ENCODE measurements at regions not wholly inside any gene's neighbourhood (a gene's known extent, or its start where the extent isn't known, plus 50 kb on each side); places are given as distances from the start of the nearest gene placed in this dataset.
"Not testable (repeated sequence)": the region's sequence is repeated elsewhere in the genome, so short reads cannot be mapped to it uniquely, and the experiment has no call there.

DNA sequence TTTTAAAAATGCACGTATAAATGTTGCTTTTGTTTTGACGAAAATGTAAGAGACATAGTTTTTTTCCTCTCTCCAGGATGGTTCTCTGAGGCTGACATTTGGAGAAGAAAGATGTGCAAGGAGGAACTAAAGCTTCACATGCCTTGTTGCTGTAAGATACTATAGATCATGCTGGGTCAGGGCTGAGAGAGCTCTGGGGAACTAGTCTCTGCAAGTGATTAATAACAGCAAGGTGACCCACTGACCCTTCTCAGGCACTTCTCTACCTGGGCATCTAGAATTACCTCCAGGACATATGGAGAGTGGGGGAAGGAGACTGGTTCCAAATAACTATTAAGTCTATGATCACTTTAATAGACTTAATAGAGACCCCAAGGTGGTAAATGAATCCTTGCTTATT, 246.0 kb downstream of the KBTBD8 start:
- CTCF ChIA-PET = interaction anchor here (0.7 kb wide), 1 partner anchor 16 kb away, joined by 3 read pairs; no protein-coding TSS in a partner anchor

DNA sequence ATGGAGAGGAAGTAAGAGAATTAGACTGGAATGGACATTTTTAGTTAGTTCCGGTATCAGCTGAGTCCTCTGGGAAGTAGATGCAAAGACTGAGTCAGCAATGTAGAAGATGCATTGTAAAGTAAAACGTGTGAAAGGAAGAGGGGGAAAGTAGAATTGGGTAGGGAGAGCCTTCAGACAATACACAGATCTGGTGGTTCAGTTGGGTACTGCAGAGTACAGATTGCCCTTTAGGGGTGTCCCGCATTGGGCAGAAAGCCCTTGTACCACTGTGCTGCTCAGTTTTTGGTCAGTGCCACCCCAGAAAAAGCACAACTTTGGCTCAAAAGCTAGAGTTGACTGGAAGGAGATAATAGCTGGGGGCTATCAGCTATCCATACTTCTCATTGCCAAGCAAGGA, 247.4 kb downstream of the KBTBD8 start:
- BruUV-seq (replicated peaks) = no TSS peak
- no peaks in the 10 kb centered on the region for H3K36me3 Mint-ChIP-seq (ENCODE audit: insufficient read depth, unreplicated experiment)
- no peaks in the 10 kb centered on the region for H3K4me1 Mint-ChIP-seq (ENCODE audit: insufficient read depth, unreplicated experiment)
- intact Hi-C loops (cut with micrococcal nuclease) = no loop called here
- ChIA-PET CTCF (no interaction called here), POLR2A (no interaction called here)
- no peak overlapping the region for H3K27ac Mint-ChIP-seq (ENCODE audit: low read depth, unreplicated experiment)
- no peak overlapping the region for H3K4me3 Mint-ChIP-seq (ENCODE audit: unreplicated experiment)
- no peak for DNase-seq (ENCODE audit: unreplicated experiment)
- H3K9me3 Mint-ChIP-seq (ENCODE audit: unreplicated experiment) = no peaks in the 10 kb centered on the region
- H3K27me3 Mint-ChIP-seq (ENCODE audit: insufficient read depth, unreplicated experiment) = no peaks in the 10 kb centered on the region
- TF ChIP-seq, protein P1, sequence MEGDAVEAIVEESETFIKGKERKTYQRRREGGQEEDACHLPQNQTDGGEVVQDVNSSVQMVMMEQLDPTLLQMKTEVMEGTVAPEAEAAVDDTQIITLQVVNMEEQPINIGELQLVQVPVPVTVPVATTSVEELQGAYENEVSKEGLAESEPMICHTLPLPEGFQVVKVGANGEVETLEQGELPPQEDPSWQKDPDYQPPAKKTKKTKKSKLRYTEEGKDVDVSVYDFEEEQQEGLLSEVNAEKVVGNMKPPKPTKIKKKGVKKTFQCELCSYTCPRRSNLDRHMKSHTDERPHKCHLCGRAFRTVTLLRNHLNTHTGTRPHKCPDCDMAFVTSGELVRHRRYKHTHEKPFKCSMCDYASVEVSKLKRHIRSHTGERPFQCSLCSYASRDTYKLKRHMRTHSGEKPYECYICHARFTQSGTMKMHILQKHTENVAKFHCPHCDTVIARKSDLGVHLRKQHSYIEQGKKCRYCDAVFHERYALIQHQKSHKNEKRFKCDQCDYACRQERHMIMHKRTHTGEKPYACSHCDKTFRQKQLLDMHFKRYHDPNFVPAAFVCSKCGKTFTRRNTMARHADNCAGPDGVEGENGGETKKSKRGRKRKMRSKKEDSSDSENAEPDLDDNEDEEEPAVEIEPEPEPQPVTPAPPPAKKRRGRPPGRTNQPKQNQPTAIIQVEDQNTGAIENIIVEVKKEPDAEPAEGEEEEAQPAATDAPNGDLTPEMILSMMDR (IDR thresholded peaks at IDR 0.05; ENCODE audit: unreplicated experiment) = no peak

More for the DNA sequence above, 246.0 kb downstream of the KBTBD8 start:
- Mint-ChIP-seq H3K27me3 (ENCODE audit: insufficient read depth, unreplicated experiment) (peaks cover 4% of the 10 kb centered on the region), H3K4me1 (ENCODE audit: insufficient read depth, unreplicated experiment) (no peaks in the 10 kb centered on the region), H3K9me3 (ENCODE audit: unreplicated experiment) (no peaks in the 10 kb centered on the region), H3K27ac (ENCODE audit: low read depth, unreplicated experiment) (no peak overlapping the region), H3K36me3 (ENCODE audit: insufficient read depth, unreplicated experiment) (no peaks in the 10 kb centered on the region), H3K4me3 (ENCODE audit: unreplicated experiment) (no peak overlapping the region)
- intact Hi-C loops (cut with micrococcal nuclease) = no loop called here
- POLR2A ChIA-PET = no interaction called here
- no peak for DNase-seq (ENCODE audit: unreplicated experiment)
- TF ChIP-seq, protein P1 (IDR thresholded peaks at IDR 0.05; ENCODE audit: unreplicated experiment) = no peak
- BruUV-seq (replicated peaks) = no TSS peak

DNA sequence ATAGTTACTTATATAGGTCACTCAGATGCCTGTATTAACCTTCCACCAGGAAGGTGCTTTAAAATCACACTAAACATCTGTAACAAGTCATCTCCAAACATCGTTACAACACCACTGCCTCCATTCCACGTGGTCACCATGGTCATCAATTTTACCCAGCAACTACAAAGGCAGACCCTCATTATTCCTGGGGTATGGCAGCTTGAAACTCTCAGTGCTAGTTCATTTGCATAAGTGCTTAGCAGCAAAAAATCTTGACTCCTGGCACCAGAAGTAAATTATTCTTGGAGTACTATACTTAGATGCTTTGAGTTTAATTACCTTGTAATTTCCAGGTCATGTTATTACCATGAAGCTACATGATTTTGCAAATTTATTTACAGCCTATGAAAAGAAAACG, 250.6 kb downstream of the KBTBD8 start:
- Mint-ChIP-seq H3K36me3 (ENCODE audit: insufficient read depth, unreplicated experiment) (no peaks in the 10 kb centered on the region), H3K4me1 (ENCODE audit: insufficient read depth, unreplicated experiment) (no peaks in the 10 kb centered on the region), H3K9me3 (ENCODE audit: unreplicated experiment) (peaks cover 16% of the 10 kb centered on the region), H3K27ac (ENCODE audit: low read depth, unreplicated experiment) (no peak overlapping the region), H3K27me3 (ENCODE audit: insufficient read depth, unreplicated experiment) (no peaks in the 10 kb centered on the region), H3K4me3 (ENCODE audit: unreplicated experiment) (no peak overlapping the region)
- intact Hi-C loops (cut with micrococcal nuclease) = no loop called here
- no peak for DNase-seq (ENCODE audit: unreplicated experiment)
- ChIA-PET CTCF (interaction anchor here (0.5 kb wide), 1 partner anchor 8 kb away, joined by 3 read pairs; no protein-coding TSS in a partner anchor), POLR2A (no interaction called here)
- no TSS peak for BruUV-seq (replicated peaks)
- TF ChIP-seq, protein P1 (IDR thresholded peaks at IDR 0.05; ENCODE audit: unreplicated experiment) = no peak

DNA sequence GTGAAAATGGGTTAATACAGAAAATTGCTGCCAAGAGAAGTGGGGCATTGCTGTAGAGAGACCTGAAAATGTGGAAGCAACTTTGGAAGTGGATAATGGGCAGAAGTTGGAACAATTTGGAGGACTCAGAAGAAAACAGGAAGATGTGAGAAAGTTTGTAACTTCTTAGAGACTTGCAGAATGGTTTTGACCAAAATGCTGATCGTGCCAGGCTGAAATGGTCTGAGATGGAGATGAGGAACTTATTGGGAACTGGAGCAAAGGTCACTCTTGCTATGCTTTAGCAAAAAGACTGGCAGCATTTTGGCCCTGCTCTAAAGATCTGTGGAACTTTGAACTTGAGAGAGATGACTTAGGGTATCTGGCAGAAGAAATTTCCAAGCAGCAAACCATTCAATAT, 254.8 kb downstream of the KBTBD8 start:
- CTCF ChIA-PET; DNase-seq (ENCODE audit: unreplicated experiment); H3K27ac Mint-ChIP-seq (ENCODE audit: low read depth, unreplicated experiment); H3K36me3 Mint-ChIP-seq (ENCODE audit: insufficient read depth, unreplicated experiment); POLR2A ChIA-PET; H3K27me3 Mint-ChIP-seq (ENCODE audit: insufficient read depth, unreplicated experiment); H3K4me1 Mint-ChIP-seq (ENCODE audit: insufficient read depth, unreplicated experiment); intact Hi-C loops (cut with micrococcal nuclease); BruUV-seq (replicated peaks); H3K4me3 Mint-ChIP-seq (ENCODE audit: unreplicated experiment): not testable (repeated sequence)
- H3K9me3 Mint-ChIP-seq (ENCODE audit: unreplicated experiment) = peaks cover 16% of the 10 kb centered on the region

DNA sequence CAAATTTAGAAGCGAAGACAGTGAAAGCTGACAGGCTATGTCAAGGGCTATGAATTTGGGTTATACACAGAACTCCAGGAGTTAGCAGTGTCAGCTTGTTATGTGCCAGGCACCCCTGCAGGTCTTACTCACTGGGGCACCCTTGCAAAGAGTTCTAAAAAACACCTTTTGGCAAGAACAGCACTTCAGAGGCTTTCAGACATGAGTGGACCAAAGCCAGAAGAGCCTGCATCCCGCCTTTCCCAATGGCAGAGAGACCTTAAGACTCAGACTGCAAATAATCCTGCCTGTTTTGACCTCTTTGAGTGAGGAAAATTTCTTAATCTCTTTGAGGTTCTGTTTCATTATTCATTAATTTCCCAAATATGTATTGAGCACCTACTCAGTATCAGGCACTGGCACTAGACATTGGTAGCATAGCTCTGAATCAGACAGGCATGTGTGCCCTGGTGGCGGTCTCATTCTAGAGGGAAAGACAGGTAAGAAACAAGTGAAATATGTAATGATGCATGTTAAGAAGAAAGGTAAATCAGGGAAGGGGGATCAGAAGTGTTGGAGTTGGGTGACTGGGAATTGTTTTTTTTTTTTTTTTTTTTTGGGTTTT, 280.0 kb downstream of the KBTBD8 start:
- H3K36me3 Mint-ChIP-seq (ENCODE audit: insufficient read depth, unreplicated experiment) = no peaks in the 10 kb centered on the region
- no peak overlapping the region for H3K27ac Mint-ChIP-seq (ENCODE audit: low read depth, unreplicated experiment)
- no TSS peak for BruUV-seq (replicated peaks)
- intact Hi-C loops (cut with micrococcal nuclease) = no loop called here
- peaks cover 14% of the 10 kb centered on the region for H3K9me3 Mint-ChIP-seq (ENCODE audit: unreplicated experiment)
- ChIA-PET POLR2A (no interaction called here), CTCF (interaction anchor here (0.7 to 0.8 kb wide), 2 partner anchors 10 to 65 kb away, joined by 3 to 6 read pairs; no protein-coding TSS in a partner anchor)
- H3K4me1 Mint-ChIP-seq (ENCODE audit: insufficient read depth, unreplicated experiment) = no peaks in the 10 kb centered on the region
- TF ChIP-seq, protein P1 (IDR thresholded peaks at IDR 0.05; ENCODE audit: unreplicated experiment) = no peak
- H3K4me3 Mint-ChIP-seq (ENCODE audit: unreplicated experiment) = no peak overlapping the region
- H3K27me3 Mint-ChIP-seq (ENCODE audit: insufficient read depth, unreplicated experiment) = no peaks in the 10 kb centered on the region
- no peak for DNase-seq (ENCODE audit: unreplicated experiment)
